ENCODE measurements at regions not wholly inside any gene's neighbourhood (a gene's known extent, or its start where the extent isn't known, plus 50 kb on each side); places are given as distances from the start of the nearest gene placed in this dataset.

- Mint-ChIP-seq H3K4me1 (ENCODE audit: low read depth) (no peaks in the 10 kb centered on the region), H3K27me3 (no peaks in the 10 kb centered on the region), H3K9me3 (ENCODE audit: low read depth) (peaks cover 47% of the 10 kb centered on the region), H3K27ac (no peak overlapping the region), H3K36me3 (ENCODE audit: insufficient read depth) (peaks cover 6% of the 10 kb centered on the region), H3K4me3 (ENCODE audit: low read depth) (no peak overlapping the region)
- no peak for TF ChIP-seq CTCF (IDR thresholded peaks at IDR 0.05; ENCODE audit: unreplicated experiment)
- no peak for DNase-seq (ENCODE audit: low spot score, unreplicated experiment)
These were observed 1000.2 kb downstream of the TLE4 start for GRCh38 chr9:80571953-80572352.

- no peak for DNase-seq (ENCODE audit: low spot score, unreplicated experiment)
- Mint-ChIP-seq H3K9me3 (ENCODE audit: low read depth) (peaks cover 37% of the 10 kb centered on the region), H3K27ac (no peak overlapping the region), H3K36me3 (ENCODE audit: insufficient read depth) (peaks cover 6% of the 10 kb centered on the region), H3K27me3 (no peaks in the 10 kb centered on the region), H3K4me3 (ENCODE audit: low read depth) (no peak overlapping the region), H3K4me1 (ENCODE audit: low read depth) (peaks cover 3% of the 10 kb centered on the region)
- TF ChIP-seq CTCF (IDR thresholded peaks at IDR 0.05; ENCODE audit: unreplicated experiment), result no peak
These were observed 997.5 kb downstream of the TLE4 start for GRCh38 chr9:80569236-80569635.

- TF ChIP-seq CTCF (IDR thresholded peaks at IDR 0.05; ENCODE audit: unreplicated experiment), result no peak
- H3K4me3 Mint-ChIP-seq (ENCODE audit: low read depth), result no peak overlapping the region
- peaks cover 3% of the 10 kb centered on the region for H3K4me1 Mint-ChIP-seq (ENCODE audit: low read depth)
- no peaks in the 10 kb centered on the region for H3K36me3 Mint-ChIP-seq (ENCODE audit: insufficient read depth)
- no peak overlapping the region for H3K27ac Mint-ChIP-seq
- H3K27me3 Mint-ChIP-seq, result no peaks in the 10 kb centered on the region
- peaks cover 11% of the 10 kb centered on the region for H3K9me3 Mint-ChIP-seq (ENCODE audit: low read depth)
- no peak for DNase-seq (ENCODE audit: low spot score, unreplicated experiment)
These were observed 989.8 kb downstream of the TLE4 start for GRCh38 chr9:80561526-80561925.

GRCh38 chr9:80560976-80561375, 989.2 kb downstream of the TLE4 start:
- Mint-ChIP-seq H3K4me1 (ENCODE audit: low read depth) (peaks cover 3% of the 10 kb centered on the region), H3K27ac (no peak overlapping the region), H3K9me3 (ENCODE audit: low read depth) (peaks cover 11% of the 10 kb centered on the region)

DNA sequence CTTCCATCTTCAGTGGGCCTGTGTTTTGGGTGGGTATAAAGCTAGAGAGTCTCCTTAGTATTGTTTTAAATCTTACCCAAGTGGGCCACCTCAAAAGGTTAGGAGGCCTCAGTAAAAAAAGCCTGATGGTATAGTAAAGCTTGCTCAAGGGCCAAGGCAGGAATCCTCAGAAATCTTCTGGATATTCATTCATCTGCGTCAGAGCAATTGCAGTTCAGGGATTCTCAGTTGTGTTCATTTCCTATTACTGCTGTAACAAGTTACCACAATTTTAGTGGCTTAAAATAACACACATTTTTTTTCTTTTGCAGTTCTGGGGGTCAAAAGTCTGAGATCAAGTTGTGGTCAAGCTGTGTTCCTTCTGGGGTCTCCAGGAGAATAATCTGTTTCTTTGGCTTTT, 985.5 kb downstream of the TLE4 start:
- DNase-seq (ENCODE audit: low spot score, unreplicated experiment), result no peak
- no peak for TF ChIP-seq CTCF (IDR thresholded peaks at IDR 0.05; ENCODE audit: unreplicated experiment)
- H3K36me3 Mint-ChIP-seq (ENCODE audit: insufficient read depth), result no peaks in the 10 kb centered on the region
- H3K4me3 Mint-ChIP-seq (ENCODE audit: low read depth), result no peak overlapping the region
- H3K27ac Mint-ChIP-seq, result no peak overlapping the region
- H3K27me3 Mint-ChIP-seq, result no peaks in the 10 kb centered on the region
- H3K4me1 Mint-ChIP-seq (ENCODE audit: low read depth), result peaks cover 4% of the 10 kb centered on the region
- no peaks in the 10 kb centered on the region for H3K9me3 Mint-ChIP-seq (ENCODE audit: low read depth)

More at GRCh38 chr9:80560976-80561375, 989.2 kb downstream of the TLE4 start:
- H3K27me3 Mint-ChIP-seq, result no peaks in the 10 kb centered on the region
- no peak for DNase-seq (ENCODE audit: low spot score, unreplicated experiment)
- H3K36me3 Mint-ChIP-seq (ENCODE audit: insufficient read depth), result no peaks in the 10 kb centered on the region
- H3K4me3 Mint-ChIP-seq (ENCODE audit: low read depth), result no peak overlapping the region
- TF ChIP-seq CTCF (IDR thresholded peaks at IDR 0.05; ENCODE audit: unreplicated experiment), result no peak

All from progenitor cell of endocrine pancreas (in vitro differentiated cells).